ENCODE measurements at regions not wholly inside any gene's neighbourhood (a gene's known extent, or its start where the extent isn't known, plus 50 kb on each side); places are given as distances from the start of the nearest gene placed in this dataset.

DNA sequence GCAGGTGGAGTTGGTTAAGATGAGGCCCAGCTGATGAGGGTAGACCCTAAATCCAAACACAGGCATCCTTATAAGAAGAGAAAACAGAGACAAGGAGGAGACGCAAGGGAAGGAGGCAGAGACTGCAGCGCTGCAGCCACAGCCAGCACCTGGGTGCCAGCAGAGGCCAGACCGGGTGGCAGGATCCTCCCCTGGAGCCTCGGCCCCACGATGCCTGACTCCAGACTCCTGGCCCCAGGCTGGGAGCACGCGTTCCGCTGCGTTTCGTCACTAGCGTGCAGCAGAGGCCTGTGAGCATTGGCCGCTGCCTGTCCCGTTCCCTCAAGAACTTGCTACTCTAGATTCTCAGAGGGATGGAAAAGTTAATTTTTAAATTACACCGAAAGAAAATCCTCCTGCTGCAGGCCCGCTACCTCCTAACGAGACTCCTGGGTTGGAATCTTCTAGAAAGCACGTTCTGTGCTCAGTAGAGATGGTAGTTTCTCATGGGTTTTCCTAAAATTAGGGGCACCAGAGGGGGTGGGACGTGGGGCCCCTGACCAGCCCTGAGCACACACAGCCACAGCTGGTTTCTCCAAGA is 57.7 kb upstream of the FBRSL1 start:
- no peak for TF ChIP-seq CTCF (IDR thresholded peaks at IDR 0.05)
- TF ChIP-seq EZH2phosphoT487 (IDR thresholded peaks at IDR 0.05; ENCODE audit: borderline replicate concordance, low read depth) = no peak
- TF ChIP-seq TAF1 (IDR thresholded peaks at IDR 0.05; ENCODE audit: borderline replicate concordance, low read depth, low read length) = no peak
- no peak for TF ChIP-seq RAD21 (IDR thresholded peaks at IDR 0.05; ENCODE audit: low read length)
- TF ChIP-seq FOSL2 (IDR thresholded peaks at IDR 0.05; ENCODE audit: borderline replicate concordance, low read depth) = no peak
- no peak for TF ChIP-seq POLR2AphosphoS5 (IDR thresholded peaks at IDR 0.05; ENCODE audit: low read depth, low read length)
- TF ChIP-seq EP300 (IDR thresholded peaks at IDR 0.05; ENCODE audit: borderline replicate concordance in 1 of 2, low read depth in 1 of 2, low read length in 1 of 2) = no peak
- TF ChIP-seq, protein P1, sequence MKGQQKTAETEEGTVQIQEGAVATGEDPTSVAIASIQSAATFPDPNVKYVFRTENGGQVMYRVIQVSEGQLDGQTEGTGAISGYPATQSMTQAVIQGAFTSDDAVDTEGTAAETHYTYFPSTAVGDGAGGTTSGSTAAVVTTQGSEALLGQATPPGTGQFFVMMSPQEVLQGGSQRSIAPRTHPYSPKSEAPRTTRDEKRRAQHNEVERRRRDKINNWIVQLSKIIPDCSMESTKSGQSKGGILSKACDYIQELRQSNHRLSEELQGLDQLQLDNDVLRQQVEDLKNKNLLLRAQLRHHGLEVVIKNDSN (IDR thresholded peaks at IDR 0.05; ENCODE audit: borderline replicate concordance, low read depth) = no peak
- TF ChIP-seq TEAD4 (IDR thresholded peaks at IDR 0.05; ENCODE audit: borderline replicate concordance, insufficient read depth) = no peak
- no peak for TF ChIP-seq NFIC (IDR thresholded peaks at IDR 0.05; ENCODE audit: borderline replicate concordance)
- no peak for TF ChIP-seq GABPA (IDR thresholded peaks at IDR 0.05; ENCODE audit: low read depth)
- no peak for TF ChIP-seq ZBTB33 (IDR thresholded peaks at IDR 0.05; ENCODE audit: borderline replicate concordance, low read depth)
- no peak for TF ChIP-seq RCOR1 (IDR thresholded peaks at IDR 0.05; ENCODE audit: low read length)
